HG03159 (cell line): ENCODE measurements at regions not wholly inside any gene's neighbourhood (a gene's known extent, or its start where the extent isn't known, plus 50 kb on each side); places are given as distances from the start of the nearest gene placed in this dataset.
A peak's percentile ranks its signal among the peaks of the same experiment; 100 is the strongest.

ENCODE experiments used
- ATAC-seq: cut with Tn5 transposase; IDR thresholded peaks from one replicate; pipeline ENCODE4 v1.9.1; 2021; ENCODE audit warnings: mild to moderate bottlenecking, moderate library complexity; ENCODE audit not compliant: unreplicated experiment

DNA sequence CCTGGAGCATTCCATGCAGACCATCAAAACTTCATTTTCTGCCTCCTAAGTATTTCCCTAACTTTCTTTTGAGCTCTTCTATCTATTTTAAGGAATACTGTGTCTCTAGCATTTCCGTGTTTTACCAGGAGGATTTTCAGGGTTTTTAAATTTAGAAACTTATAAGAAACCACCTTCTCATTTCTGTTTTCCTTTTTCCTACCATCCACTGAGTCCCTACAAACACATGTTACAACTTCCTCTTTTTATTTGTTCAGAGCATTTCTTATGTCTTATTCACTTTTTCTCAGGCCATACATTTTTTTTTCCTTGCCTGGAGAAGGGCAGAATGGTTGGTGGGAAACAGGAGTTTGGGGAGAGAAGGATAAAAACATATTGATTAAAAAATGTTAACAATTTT is 130.0 kb upstream of the BMP5 start:
- no peak for ATAC-seq

DNA sequence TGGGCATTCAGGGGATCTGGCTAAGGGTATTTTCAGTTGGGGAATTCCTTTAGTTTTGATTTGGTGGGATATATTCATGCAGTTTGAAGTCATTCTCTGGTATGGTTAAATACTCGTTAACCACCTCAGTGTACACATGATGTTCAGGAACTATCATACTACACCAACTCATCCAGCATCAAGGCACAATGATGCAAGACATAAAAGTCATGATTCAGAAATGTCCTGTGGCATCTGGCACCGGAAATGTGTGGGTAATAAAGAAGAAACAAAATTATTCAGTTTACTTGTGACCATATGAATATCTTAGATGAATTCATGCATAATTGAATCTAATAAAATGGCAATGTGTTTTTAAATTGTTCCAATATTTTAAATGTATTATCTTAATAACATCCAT is 129.0 kb upstream of the BMP5 start:
- no peak for ATAC-seq

DNA sequence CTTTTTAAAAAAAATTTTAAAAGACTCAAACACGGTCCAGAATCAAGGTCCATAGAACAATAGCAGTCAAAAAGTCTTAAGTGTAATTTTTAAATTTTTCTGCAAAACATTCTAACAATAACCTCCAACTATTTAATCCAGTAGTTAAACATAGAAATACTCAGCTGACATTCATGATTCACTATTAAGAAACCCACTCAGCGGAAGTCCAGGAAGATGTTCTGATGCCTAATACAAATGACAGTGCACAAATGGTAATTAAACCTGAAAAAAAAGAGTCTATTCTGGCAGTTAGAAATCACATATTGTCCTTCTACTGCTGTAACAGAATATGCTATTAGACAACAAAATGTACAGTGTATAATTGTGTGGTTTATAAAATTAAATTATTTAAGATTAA is 128.2 kb upstream of the BMP5 start:
- no peak for ATAC-seq

DNA sequence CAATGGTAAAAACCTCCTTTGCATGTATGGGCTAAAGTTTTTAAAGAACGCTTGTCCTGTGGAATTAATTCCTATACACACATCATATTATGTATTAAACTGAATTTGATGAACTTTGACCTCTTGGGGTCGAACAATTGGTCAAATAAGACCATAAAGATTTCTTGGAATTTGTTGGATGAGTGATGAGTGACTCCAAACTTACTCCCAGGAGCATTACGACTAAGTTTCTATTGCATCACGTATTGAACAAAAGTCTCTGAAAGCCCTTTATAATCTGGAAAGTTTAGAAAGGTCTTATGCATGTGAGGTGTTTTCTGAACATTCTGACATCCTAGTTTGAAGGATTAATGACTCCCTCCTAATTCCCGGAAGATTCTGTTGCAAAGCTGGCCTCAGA is 126.9 kb upstream of the BMP5 start:
- no peak for ATAC-seq

DNA sequence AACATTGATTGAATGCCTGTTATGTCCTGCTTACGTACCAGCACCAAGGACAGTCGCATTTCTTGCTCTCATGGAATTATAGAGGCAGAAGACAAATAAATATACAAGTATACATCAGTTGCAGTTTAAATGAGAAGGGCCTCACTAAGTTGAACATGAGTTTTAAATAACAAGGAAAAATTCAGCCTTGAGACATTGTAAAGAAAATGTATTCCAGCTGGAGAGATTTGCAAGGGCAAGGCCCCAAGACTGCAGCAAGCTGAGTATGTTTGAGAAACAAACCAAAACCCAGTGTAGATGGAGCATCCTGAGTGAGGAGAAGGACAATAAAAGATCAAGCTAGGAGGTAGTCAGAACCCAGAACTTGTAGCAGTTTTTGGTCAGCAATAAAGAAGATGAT is 123.2 kb upstream of the BMP5 start:
- ATAC-seq: no peak

DNA sequence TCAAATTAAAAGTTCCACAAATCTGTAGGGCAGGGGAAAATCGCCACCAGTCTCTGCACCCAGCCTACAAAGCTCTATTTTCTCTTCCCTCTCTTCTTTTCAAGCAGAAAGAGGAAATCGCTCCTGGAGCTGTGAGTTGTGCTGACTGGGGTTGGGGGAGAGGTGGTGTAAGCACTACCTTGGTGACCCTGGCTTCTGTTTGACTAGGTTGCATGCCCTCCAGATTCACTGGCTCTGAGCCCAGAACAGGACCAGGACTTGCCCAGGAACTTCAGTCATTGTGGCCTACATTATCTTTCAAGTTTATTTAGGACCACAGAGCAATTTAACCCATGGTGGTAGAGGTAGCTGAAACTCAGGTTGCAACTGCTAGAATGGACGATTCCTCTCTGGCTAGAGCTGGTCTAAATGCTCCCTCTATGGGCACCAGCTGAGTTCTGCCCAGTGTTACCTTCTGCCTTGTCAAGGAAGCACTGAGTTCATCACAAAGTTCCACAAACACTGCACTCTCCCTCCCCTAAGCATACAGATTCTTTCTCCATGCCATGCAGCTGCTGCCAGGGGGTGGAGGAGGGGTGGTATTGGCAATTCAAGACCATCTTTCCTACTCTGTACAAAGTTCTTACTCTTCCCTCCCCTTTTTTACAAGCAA is 122.0 kb upstream of the BMP5 start:
- no peak for ATAC-seq

DNA sequence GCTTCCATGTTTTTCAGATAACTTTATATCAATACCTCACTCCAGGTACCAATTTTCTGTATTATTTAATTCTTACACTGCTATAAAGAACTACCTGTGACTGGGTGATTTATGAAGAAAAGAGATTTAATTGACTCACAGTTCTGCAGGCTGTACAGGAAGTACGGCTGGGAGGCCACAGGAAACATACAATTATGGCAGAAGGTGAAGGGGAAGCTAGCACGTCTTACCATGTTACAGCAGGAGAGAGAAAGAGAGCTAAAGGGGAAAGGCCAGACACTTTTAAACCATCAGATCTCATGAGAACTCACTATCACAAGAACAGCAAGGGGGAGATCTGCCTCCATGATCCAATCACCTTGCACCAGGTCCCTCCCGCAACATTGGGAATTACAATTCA is 119.1 kb upstream of the BMP5 start:
- no peak for ATAC-seq

DNA sequence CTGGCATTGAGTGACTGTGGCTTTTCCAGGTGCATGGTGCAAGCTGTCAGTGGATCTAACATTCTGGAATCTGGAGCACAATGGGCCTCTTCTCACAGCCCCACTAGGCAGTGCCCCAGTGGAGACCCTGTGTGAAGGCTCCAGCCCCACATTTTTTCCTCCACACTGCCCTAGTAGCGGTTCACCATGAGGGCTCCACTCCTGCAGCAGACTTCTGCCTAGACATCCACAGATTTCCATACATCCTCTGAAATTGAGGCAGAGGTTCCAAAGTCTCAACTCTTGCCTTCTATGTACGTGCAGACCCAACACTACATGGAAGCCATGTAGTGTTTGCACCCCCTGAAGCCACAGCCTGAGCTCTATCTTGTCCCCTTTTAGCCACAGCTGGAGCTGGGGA is 118.0 kb upstream of the BMP5 start:
- ATAC-seq: no peak

DNA sequence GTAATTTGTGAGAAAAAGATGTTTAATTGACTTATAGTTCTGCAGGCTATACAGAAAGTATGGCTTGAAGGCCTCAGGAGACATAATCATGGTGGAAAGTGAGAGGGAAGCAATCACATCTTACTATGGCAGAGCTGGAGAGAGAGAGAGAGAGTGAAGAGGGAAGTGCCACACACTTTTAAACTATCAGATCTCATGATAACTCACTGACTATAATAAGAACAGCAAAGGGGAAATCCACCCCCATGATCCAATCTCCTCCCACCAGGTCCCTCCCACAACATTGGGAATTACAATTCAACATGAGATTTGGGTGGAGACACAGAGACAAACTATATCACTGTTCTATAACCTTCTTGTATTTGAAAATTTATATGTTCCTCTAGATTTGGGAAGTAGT is 117.2 kb upstream of the BMP5 start:
- ATAC-seq: no peak

DNA sequence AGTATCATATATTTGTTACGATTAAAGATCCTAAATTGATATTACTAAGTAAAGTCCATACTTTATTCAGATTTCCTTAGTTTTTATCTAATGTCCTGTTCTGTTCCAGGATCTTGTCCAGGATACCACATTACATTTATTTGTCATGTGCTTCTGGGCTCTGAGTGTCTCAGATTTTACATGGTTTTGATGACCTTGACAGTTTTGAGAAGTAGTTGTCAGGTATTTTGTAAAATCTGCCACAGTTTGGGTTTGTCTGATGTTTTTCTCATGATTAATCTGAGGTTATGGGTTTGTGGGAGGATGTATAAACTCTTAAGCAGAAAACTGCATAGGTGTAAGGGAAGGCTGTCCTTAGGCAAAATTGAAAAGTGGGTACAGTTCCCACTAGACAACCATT is 109.9 kb upstream of the BMP5 start:
- ATAC-seq: no peak

DNA sequence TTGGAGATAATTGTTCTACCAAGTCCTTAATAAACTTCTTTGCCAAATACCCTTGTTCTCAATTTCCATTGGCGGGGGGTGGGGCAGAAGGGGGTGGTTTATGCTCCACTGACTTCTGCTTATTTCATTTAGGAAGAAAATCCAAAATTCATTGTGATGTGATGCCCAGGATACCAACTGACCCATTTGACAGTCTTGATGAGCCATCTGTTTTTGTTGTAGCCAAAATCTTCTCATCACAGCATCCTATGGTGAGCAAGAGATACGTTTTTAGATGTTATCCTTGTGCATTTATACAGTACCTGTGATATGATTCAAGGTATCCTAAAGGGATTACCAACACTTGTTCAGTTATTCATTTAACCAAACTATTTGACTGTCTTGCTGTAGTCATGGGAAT is 108.5 kb upstream of the BMP5 start:
- no peak for ATAC-seq

DNA sequence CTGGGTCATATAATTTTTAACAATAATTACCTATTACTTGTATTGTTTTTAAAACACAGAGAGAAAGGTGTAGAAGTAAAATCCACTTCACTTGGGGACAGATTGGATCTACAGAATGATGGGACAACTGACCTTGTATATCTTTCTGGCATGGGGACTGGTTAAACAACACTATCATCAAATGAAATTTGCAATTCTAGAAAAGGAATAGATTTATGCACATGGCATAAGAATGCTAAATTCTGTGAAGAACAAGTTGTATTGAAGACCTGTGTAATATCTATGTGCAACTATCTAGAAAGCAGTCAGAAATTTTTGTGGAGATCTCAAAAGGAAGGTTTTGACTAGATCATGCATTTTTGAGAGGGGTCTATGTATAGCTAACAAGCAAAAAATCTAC is 106.3 kb upstream of the BMP5 start:
- ATAC-seq: no peak

DNA sequence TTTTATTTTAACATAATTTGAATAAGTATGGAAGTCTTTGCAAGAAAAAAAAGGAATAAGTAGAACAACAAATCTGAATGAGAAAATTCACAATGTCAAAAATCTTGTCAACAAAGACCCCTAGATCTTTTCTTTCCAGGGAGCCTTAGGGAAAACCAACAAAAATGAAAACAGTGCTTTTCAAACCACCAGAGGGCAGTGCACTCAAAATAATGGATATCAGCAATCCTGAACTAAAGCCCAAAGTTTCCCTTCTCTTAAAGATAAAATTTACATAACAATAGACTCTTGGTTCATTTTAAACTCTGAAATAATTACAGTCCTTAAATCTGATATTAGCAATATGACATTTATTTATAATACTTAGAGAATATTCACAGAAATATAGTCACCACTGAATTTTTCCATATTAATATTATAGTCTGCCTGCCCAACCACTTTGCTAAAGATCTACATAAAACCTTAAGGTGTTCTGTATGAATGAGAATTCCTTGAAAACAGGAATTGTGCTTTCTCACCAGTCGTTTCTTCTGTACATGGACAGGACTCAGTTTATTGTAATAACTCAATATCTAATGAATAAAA is 105.3 kb upstream of the BMP5 start:
- peak; percentile 50 for ATAC-seq

DNA sequence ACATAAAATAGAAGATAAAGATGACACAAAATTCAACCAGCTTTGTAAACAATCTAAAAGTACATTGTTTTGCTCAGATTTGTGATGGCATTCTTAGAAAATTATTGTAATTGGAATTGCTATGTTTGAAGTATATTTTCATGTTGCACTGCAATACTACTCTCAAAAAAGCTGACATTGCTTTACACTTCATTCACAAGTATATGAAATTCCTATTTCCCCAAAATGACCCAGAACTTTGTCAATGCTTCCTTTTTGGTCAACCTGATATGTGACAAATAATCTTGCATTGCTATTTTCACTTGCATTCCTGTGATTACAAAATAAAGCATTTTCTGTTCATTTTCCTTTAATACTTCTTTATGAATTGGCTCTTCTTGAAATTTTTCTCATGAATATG is 104.1 kb upstream of the BMP5 start:
- ATAC-seq: no peak

DNA sequence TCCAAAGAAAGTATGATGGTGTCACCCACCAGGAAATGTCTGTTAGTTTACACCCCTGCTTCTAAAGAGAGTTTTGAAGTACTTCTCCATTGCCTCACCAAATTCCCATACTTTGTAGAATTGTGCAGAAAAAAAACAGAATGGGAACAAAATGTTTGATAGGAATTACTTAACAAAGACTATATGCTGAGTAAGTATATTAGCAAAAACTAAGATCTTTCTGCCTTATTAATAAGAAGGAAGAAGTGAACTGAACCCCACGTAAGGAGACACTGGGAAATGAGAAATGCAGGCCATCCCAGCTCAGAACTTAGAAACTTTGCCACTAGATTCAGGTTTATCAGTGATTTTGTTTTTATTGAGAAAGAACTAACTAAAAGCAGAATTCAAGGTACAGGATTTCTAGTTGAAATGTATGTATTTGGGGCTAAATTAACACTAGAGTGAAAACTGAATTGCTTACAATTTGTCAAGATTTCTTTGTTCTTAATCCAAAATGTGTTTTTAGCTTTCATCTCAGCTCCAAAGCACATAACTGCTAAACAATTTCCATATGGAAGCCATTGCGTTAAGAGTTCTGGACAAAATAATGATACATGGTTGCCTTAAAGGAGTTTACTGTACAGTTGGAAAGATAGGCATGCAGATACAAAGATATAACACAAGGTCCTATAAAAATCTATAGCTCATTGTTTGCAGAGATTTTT is 102.7 kb upstream of the BMP5 start:
- no peak for ATAC-seq

DNA sequence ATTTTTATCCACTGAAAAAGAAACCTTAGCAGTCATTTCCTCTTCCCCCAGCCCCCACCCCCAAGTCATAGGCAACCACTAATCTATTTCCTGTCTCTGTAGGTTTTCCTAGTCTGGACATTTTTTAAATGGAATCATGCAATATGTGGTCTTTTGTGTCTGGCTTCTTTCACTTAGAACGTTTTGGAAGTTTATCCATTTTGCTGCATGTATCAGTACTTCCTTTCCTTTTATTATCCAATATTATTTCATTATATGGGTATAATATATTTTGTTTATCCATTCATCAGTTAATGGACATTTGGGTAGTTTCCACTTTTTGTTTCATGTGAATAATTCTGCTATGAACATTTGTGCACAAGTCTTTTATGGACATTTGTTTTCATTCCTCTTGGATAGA is 99.3 kb upstream of the BMP5 start:
- ATAC-seq: no peak

DNA sequence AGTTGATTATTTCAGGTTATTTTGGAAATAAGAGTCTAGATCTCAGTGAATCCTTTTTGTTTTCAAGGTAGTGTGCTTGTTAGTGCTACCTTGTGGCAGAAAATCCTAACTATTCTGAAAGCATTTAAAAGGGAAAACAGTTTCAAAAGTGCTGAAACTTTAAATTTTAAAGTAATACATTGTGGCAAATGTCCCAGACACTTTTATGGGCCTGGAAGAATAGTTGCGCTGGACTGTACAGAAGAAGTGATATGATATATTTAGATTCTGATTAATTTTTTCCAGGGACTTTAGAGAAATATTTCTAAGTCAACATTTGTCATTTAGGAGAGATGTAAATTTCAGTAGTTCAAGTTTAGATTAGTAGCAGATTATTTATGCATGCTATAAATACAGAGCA is 96.7 kb upstream of the BMP5 start:
- no peak for ATAC-seq

DNA sequence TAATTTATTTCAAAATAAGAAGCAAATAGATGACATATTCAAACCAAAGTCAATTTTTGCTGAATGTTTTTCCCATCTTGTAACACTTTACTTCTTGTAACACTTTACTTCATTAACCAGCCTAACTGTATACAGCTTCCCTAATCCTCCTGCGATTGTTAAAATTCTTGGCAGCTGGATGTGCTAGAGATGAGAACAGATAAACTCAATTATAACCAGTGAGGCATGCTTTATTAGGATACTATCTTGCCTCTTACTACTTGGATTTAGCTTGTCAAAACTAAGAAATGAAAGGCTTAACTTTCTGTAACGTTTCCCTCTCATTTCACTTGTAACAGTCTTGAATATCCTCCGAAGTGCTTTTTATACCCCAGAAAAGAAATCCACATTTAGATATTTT is 94.1 kb upstream of the BMP5 start:
- no peak for ATAC-seq

DNA sequence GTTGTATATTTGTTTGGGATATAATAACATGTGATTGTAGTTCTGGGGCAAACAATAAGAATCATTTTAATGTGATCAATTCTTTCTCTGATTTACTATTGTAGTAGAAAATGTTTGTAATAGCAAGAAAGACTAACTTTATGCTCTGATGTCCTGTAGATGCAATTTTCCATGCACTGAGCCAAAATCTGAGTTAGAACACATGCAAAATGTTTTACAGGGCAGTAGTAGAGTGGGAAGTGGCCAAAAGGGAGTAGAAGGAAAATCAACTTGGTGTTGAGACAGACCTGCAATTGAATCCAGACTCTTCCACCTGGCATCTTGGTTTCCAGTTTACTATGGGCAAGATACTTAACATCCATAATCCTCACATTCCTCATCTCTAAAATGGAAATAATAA is 93.5 kb upstream of the BMP5 start:
- ATAC-seq: no peak

DNA sequence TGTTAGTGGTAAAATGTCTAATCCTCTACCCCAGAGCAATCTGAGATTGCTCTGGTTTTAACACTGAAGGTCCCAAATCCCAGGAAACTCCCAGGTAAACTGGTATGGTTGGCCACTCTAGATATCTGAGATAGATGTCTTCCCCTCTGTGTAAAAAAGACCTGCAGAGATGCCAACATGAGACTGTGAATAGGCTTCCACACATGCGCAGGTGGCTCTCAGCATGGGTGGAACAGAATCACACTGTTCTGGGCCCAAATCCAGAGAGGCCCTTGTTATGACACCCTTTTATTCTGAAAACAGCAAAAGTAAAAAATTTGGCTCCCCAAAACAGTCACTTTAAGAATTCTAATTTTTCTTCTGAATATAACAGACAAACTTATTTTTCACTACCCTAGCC is 88.7 kb upstream of the BMP5 start:
- ATAC-seq: no peak

DNA sequence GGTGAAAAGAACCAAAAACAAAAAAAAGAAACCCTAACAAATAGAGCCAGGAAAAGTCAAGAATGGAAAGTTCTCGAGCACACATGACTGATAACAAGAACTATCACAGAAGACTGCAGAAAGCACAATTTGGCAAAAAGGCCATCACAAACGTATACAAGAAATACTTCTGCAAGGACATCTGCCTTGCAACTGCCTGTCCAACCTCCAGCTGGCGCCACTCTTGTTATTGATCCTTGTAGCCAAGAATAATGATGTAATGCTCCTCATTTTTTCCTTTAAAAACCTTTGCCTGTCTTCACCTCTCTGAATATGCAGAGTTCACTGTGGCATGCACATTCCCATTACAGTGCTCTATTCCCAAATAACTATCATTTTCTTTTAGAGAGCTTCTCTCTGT is 87.9 kb upstream of the BMP5 start:
- no peak for ATAC-seq

DNA sequence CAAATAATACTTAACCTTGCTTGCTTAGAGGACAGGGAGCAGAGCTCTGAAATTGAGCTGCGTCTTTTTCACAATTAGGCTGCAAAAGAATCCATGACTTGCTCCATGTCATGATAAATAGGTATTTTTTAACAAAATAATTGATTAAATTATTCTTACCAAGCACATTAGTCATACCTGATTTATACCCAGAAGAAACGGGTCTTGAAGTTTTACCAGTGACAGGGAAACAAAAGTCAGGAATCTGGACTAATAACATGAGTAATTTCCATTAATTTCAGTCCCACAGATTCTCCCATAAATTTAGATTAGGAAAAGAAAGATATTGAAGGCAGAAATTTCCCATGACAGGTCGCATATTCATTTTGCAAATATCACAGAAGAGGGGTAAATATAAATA is 85.0 kb upstream of the BMP5 start:
- ATAC-seq: no peak

DNA sequence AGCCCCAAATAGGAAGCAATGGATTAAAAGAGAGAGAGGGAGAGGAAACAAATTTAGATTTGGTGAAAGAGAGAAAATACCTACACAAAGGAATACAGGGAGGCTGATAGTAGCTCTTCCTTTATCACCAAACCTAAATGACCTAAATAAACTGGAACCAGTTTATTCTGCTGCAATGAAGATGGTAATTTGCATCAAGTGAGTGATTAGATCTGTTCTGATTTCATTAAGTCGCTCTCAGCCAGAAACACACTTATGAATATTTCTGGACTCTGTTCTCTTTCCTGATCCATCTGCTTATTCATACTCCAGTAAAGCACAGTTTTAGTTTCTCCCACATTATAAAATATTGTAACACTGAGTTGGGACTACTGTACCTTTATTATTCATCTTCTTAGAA is 83.4 kb upstream of the BMP5 start:
- no peak for ATAC-seq
